ENCODE measurements at regions not wholly inside any gene's neighbourhood (a gene's known extent, or its start where the extent isn't known, plus 50 kb on each side); places are given as distances from the start of the nearest gene placed in this dataset.

- no peak for TF ChIP-seq CHD7 (IDR thresholded peaks at IDR 0.05; ENCODE audit: insufficient replicate concordance, low read length)
These were observed 570.3 kb downstream of the IQCM start (continued) for GRCh38 chr4:149245333-149245732.

Measured in H1 (cell line).